Kidney glomerular epithelial cell (primary cell): ENCODE measurements at regions not wholly inside any gene's neighbourhood (a gene's known extent, or its start where the extent isn't known, plus 50 kb on each side); places are given as distances from the start of the nearest gene placed in this dataset.
A peak's percentile ranks its signal among the peaks of the same experiment; 100 is the strongest.
"Not testable (repeated sequence)": the region's sequence is repeated elsewhere in the genome, so short reads cannot be mapped to it uniquely, and the experiment has no call there.

Experiments used
- DNase-seq: peaks from one replicate; lab custom pipeline; 2025; lab: John Stamatoyannopoulos, UW

GRCh38 chrY:3368459-3368858, 210.4 kb upstream of the TGIF2LY start:
- not testable (repeated sequence) for DNase-seq

- DNase-seq = not testable (repeated sequence)
Observed at GRCh38 chrY:3391508-3391907, 187.4 kb upstream of the TGIF2LY start.

- not testable (repeated sequence) for DNase-seq
Observed at GRCh38 chrY:3404241-3404640, 174.6 kb upstream of the TGIF2LY start.

GRCh38 chrY:3405585-3405984, 173.3 kb upstream of the TGIF2LY start:
- DNase-seq = peak; percentile 3

- not testable (repeated sequence) for DNase-seq
Observed at GRCh38 chrY:3406896-3407452, 171.9 kb upstream of the TGIF2LY start.

GRCh38 chrY:3410322-3410892, 168.5 kb upstream of the TGIF2LY start:
- not testable (repeated sequence) for DNase-seq
